Colonic mucosa (tissue), 4 donors: ENCODE measurements at regions not wholly inside any gene's neighbourhood (a gene's known extent, or its start where the extent isn't known, plus 50 kb on each side); places are given as distances from the start of the nearest gene placed in this dataset.
"Not testable (repeated sequence)": the region's sequence is repeated elsewhere in the genome, so short reads cannot be mapped to it uniquely, and the experiment has no call there.

ENCODE experiments used
- DNase-seq: peaks from one replicate; pipeline ENCODE4 v3.0.0-alpha.2; 2020
- H3K27ac ChIP-seq: fragments of 200-600 bp; one replicate; pipeline ENCODE4 v1.8.0; 2021
- H3K27me3 ChIP-seq: fragments of 200-600 bp; one replicate; pipeline ENCODE4 v1.8.0; 2021
- H3K36me3 ChIP-seq: fragments of 200-600 bp; one replicate; pipeline ENCODE4 v1.8.0; 2021
- H3K4me1 ChIP-seq: fragments of 200-600 bp; one replicate; pipeline ENCODE4 v1.8.0; 2021; ENCODE audit warnings: mild to moderate bottlenecking
- H3K4me3 ChIP-seq: fragments of 200-600 bp; one replicate; pipeline ENCODE4 v1.8.0; 2021
- H3K9ac ChIP-seq, 2 donors: one replicate each; pipeline ENCODE4 v1.7.0; 2013; ENCODE audit warnings: control low read depth in 2 of 2, low read depth in 2 of 2, low read length in 2 of 2
- H3K9me3 ChIP-seq: fragments of 200-600 bp; one replicate; pipeline ENCODE4 v1.8.0; 2021
- CTCF ChIP-seq: fragments of 200-600 bp; IDR thresholded peaks from one replicate; pipeline ENCODE4 v1.8.0; 2022; ENCODE audit warnings: antibody characterized with exemption, mild to moderate bottlenecking
- intact Hi-C: fragments of 100-400 bp; cut with DNase I; formaldehyde crosslinking; loops from one replicate; pipeline ENCODE4 v1.14.1; 2022
- donor health status: healthy.
- donor health status: DM: no; HTN: no; CAD: no.
- donor health status: DM: no; HTN: no; CAD: no.

GRCh38 chr6:65989676-65990075 lies 282.6 kb upstream of the EYS start:
- Histone ChIP-seq H3K4me3 (no peak overlapping the region), H3K9me3 (no peaks in the 10 kb centered on the region), H3K27me3 (no peaks in the 10 kb centered on the region), H3K9ac (no peak overlapping the region), H3K27ac (no peak overlapping the region), H3K4me1 (no peaks in the 10 kb centered on the region), H3K36me3 (no peaks in the 10 kb centered on the region)
- no peak for TF ChIP-seq CTCF
- no peak for DNase-seq
- intact Hi-C loops, result no loop called here

- no peak overlapping the region for H3K27ac ChIP-seq
- H3K9ac ChIP-seq, result no peak overlapping the region
- H3K36me3 ChIP-seq, result no peaks in the 10 kb centered on the region
- intact Hi-C loops, result no loop called here
- H3K4me1 ChIP-seq, result no peaks in the 10 kb centered on the region
- TF ChIP-seq CTCF, result no peak
- H3K9me3 ChIP-seq, result no peaks in the 10 kb centered on the region
- no peaks in the 10 kb centered on the region for H3K27me3 ChIP-seq
- DNase-seq, result no peak
- no peak overlapping the region for H3K4me3 ChIP-seq
Measured at GRCh38 chr6:65988006-65988405, 281.0 kb upstream of the EYS start.

- Histone ChIP-seq H3K4me3 (no peak overlapping the region), H3K27ac (no peak overlapping the region), H3K9me3 (no peaks in the 10 kb centered on the region), H3K27me3 (no peaks in the 10 kb centered on the region), H3K4me1 (no peaks in the 10 kb centered on the region), H3K36me3 (no peaks in the 10 kb centered on the region), H3K9ac (no peak overlapping the region)
- TF ChIP-seq CTCF, result no peak
- intact Hi-C loops, result no loop called here
- DNase-seq, result no peak
Measured at GRCh38 chr6:65984089-65984488, 277.1 kb upstream of the EYS start.

- DNase-seq, result no peak
- Histone ChIP-seq H3K36me3 (no peaks in the 10 kb centered on the region), H3K4me1 (no peaks in the 10 kb centered on the region), H3K9me3 (no peaks in the 10 kb centered on the region), H3K27ac (no peak overlapping the region), H3K4me3 (no peak overlapping the region), H3K9ac (no peak overlapping the region), H3K27me3 (no peaks in the 10 kb centered on the region)
- TF ChIP-seq CTCF, result no peak
- intact Hi-C loops, result no loop called here
Measured at GRCh38 chr6:65979120-65979519, 272.1 kb upstream of the EYS start.

GRCh38 chr6:65971252-65971651 lies 264.2 kb upstream of the EYS start:
- H3K27me3 ChIP-seq, DNase-seq, H3K9me3 ChIP-seq, H3K4me3 ChIP-seq, H3K36me3 ChIP-seq, H3K4me1 ChIP-seq, intact Hi-C loops, H3K9ac ChIP-seq, H3K27ac ChIP-seq: not testable (repeated sequence)

GRCh38 chr6:65964261-65964660 lies 257.2 kb upstream of the EYS start:
- Histone ChIP-seq H3K36me3 (no peaks in the 10 kb centered on the region), H3K27ac (no peak overlapping the region), H3K4me3 (no peak overlapping the region), H3K9me3 (no peaks in the 10 kb centered on the region), H3K4me1 (no peaks in the 10 kb centered on the region), H3K27me3 (no peaks in the 10 kb centered on the region), H3K9ac (no peak overlapping the region)
- no peak for DNase-seq
- intact Hi-C loops, result no loop called here
- no peak for TF ChIP-seq CTCF
